GM18498 (cell line): ENCODE measurements at regions not wholly inside any gene's neighbourhood (a gene's known extent, or its start where the extent isn't known, plus 50 kb on each side); places are given as distances from the start of the nearest gene placed in this dataset.
A peak's percentile ranks its signal among the peaks of the same experiment; 100 is the strongest.

Experiments
- ATAC-seq: cut with Tn5 transposase; IDR thresholded peaks from one replicate; pipeline ENCODE4 v1.9.1; 2021; ENCODE audit warnings: mild to moderate bottlenecking, moderate library complexity; ENCODE audit not compliant: unreplicated experiment

DNA sequence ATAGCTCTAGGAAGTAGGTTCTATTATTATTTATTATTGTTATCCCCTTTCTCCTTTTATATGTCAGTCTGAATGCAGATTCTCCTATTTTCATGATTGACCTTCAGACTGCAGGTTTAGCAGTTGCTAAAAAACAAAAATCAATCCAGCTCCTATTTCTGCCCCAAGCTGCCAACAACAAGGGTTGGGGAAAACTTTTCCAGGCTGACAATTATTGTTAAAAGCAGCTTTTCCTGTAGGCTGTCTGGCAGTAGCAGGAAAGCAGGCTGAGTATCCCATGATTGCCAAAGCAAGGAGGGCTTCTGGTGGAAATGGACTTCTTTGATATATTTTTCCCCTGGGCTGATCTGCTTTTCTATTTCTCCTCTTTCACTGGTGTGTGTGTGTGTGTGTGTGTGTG lies 78.0 kb upstream of the CTLA4 start:
- ATAC-seq = no peak

DNA sequence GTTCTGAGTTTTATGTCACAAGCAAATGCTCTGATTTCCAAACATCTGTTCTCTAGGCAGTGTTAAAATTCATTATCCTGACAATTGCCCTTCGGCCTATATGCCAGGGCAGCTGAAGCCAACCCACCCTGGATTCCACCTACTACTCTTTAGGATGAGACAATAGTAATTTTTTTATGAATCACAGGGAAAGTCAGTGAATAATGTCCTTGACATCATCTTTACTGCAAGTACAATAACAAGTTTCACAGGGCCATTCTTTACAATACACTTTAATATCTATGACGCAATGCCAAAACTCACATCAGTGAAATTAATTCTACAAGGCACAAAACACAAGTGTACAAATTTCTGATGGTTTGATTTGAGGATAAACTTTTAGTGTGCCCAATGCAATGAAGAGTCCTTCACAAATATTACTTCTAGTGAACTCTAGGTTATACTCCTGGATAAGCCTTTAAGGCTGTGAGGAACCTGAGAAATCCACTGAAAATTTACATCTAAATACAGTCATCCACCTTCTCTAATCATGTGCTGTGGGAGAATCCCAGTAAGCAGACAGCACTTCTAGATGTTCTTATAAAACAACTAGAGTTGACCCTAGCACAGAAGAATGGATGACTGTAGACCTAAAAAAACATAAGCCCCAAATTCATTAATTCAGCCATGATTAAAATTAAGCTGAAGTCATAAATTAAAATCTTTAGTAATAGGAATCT lies 77.3 kb upstream of the CTLA4 start:
- no peak for ATAC-seq

DNA sequence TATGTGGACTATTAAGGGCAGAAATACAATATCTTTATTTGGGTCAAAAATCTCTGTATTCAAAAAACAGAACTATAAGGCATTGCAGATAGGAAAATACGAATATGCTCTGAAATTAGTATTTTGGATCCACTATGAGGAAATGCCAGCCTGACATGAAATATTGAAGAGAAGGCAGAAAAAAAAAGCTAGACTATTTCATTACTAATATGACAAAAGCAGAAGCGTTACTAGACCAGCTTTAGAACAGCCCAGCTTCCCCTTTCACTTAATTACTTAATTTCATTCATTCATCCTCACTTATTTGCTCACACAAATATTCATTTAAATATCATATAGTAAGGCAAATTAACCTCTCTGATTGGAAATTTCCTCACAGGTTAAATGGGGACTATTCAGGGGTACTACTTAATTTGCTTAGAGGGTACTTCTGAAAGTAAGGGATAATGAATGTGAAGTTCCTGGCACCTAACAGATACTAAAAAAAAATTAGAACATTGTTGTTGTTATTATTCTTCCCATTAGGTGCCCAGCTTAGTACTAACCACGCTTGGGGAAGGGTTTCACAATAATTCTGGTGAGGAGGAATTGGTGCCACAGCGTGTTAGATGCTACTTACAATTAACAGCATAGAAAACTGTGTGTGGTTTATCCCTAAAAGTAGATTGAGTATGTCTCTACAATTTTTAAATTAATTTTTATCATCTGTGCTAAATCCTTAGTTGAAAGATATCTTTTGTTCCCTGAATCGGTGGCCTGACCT lies 71.1 kb upstream of the CTLA4 start:
- ATAC-seq = no peak

DNA sequence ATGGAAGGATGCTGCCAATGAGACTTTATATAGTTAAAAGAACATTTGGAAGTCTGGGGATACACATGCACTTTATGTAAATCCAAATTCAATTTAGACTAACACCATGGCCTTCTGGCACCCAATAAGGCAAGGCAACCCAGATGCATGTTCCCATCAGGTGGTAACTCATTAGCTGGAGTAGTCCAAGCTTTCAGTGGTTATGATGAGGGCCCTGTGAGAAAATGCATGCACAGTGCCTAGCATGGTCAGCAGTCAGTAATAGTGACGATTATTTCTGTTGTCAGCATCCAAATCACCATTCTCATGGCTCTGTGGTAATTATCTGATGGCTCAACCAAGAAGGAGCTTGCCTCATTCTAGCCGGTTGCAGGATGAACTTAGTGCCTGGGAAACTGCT lies 70.3 kb upstream of the CTLA4 start:
- ATAC-seq = no peak

DNA sequence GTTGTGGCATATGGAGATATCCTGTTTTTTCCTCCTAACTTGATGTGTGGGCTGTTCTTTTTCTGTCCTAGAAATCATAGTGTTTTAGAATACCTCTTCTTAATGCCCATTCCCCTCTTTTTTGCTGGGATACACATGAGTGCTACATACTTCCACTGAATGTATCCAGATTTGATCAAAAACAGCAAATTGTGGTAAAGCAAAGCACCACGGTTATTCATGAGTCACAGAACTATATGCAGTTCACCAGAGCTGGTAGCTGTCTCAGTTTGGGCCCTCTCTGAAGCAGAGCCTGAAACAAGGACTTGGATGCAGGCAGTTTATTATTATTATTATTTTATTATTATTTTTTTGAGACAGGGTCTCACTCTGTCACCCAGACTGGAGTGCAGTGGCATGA lies 69.9 kb upstream of the CTLA4 start:
- ATAC-seq = no peak

DNA sequence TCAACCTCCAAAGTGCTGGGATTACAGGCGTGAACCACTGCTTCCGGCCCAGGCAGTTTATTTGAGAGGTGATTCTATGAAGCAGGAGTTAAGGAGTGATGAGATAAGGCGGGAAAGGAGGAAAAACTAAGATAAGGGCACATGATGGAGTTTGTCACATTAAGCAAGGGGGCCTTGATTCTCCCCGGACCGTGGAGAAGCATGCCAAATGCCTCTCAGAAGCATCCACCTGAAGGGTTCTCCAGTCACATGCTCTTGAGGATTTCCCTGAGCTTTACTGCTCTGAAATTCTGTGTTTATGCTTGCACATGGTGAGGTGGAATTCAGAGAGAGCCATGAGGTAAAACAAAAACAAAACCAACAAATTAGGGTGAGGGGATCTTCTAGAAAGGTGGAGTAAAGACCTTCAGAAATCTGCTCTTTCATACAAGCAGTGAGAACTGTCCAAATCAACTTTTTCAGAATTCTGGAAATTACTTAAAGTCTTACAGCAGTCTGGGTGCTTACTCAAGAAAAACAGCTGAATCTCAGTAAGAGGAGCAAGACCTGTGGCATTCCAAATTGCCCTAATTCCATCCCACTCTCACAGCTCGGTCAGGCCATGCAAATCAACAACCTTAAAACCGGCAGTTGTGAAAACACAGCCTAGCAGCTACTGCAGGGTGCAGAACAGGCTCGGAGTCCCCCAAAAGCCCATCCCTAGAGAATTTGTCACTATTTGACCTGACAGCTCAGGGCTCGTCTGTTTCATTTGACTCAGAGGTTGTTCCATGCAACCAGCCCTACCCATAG lies 69.1 kb upstream of the CTLA4 start:
- no peak for ATAC-seq

DNA sequence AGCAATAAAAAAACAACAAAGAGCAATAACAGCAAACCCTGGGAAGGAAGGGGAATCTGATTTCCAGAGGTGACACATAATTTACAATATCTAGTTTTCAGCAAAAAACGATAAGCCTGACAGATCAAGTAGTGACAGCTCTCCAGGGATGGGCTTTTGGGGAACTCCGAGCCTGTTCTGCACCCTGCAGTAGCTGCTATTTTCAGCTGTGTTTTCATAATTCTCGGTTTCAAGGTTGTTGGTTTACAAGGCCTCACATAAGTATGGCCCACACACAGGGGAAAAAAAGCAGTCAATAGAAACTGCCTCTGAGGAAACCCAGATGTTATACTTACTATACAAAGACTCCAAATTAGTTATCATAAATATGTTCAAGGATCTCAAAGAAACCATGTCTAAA lies 67.7 kb upstream of the CTLA4 start:
- peak; percentile 89 for ATAC-seq

DNA sequence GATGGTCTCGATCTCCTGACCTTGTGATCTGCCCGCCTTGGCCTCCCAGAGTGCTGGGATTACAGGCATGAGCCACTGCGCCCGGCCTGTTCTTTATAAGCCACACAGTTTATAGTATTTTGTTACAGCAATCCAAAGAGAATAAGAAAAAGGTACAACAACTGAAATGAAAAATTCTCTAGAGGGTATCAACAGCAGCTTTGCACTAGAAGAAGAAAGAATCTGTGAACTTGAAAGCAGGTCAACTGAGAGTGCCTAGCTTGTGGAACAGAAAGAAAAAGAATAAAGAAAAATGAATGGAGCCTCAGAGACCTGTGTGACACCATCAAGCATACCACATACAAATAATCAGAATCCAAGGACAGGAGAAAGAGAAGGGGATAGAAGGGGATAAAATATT lies 66.8 kb upstream of the CTLA4 start:
- no peak for ATAC-seq

DNA sequence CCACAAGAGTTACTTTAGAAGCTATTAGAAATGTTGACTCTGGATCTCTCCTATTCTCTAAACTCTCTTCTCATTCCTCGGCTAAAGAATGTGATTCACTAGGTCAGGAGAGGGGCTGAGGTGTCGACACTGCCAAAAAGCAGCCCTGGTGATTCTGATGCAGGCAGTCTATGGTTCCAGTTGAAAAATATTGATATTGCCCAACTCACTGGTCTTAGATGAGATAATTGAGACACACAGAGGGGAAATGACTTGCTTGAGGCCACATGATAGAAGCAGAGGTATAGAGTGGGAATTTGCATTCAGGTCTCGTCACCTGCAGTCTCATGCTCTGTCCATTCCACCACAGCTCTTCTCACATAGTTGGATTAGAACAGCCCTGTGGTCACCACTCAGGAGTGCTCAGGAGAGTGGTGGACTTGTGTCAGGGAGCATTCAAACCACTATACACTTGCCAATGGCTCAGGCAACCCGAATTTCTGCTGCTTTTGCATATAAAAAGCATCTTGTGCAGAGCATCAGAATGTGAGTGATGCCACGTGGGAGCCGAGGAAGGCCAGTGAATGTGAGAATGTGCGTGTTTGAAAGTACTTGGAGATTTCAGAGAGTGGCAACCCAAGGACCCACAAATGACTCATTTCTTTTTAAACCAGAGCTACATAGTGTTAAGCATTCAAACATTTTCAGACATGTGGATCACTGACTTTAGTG lies 65.1 kb upstream of the CTLA4 start:
- ATAC-seq = no peak

DNA sequence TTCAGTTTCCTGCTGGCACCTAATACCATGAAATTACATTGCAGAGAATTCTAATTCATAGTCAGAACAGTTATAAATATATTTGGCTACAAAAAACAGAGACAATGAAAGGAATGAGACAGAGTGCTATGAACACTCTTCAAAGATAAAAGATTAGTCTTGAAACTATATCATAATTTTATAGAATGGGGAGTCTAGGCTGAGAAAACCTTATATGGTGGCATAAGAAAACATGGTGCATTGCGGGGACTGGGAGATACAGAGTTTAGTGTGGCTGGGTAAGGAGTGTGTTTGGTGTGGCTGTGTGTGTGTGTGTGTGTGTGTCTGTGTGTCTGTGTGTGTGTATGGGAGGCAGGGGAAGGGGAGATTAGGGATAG lies 64.5 kb upstream of the CTLA4 start:
- no peak for ATAC-seq

DNA sequence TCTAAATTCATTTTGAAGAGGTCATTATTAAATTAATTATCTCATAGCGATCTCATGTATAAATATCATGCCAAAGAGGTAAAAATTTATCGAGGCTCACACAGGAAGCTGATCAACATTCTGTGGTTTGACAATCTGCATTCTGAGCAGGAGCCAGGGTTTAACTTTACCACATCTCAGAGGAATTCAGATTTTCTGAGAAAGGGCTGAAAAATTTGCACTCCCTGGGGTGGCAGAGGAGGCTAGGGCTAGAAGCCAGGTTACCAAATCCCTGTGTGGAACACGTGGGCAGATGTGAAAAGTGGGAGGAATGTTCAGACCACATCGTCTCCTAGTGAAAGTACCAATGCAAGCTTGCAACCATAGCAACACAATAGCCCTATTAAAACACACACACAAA lies 63.5 kb upstream of the CTLA4 start:
- no peak for ATAC-seq

DNA sequence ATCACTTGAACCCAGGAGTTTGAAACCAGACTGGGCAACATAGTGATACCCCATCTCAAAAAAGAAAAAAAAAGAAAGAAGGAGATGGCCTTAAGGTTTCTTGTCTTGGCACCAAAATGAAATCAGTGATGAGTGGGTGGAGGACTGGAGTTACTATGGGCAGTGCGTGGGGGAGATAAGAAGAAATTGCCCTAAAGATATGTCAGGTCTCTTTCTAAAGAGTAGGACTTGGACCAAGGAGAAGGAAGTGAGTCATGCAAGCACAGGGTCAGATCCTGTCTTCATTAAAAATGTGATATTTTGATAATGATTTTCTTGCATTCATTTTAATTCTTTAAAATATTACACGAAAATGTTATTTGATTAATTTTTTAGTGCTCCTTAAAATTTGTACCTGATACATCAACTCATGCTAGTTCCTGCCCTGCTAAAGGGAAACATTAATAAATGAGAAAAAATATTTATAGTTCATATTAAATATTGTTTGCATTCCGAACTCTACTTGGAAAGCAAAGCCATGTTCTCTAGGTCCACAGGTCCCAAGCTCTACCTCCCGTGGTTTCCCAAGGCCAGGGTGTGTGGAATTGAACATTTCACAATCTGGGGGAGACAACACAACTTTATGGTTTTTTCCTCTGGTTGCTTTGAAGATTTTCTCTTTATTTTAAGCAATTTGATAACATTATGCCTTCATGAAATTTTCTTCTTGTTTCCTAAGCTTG lies 62.6 kb upstream of the CTLA4 start:
- no peak for ATAC-seq

DNA sequence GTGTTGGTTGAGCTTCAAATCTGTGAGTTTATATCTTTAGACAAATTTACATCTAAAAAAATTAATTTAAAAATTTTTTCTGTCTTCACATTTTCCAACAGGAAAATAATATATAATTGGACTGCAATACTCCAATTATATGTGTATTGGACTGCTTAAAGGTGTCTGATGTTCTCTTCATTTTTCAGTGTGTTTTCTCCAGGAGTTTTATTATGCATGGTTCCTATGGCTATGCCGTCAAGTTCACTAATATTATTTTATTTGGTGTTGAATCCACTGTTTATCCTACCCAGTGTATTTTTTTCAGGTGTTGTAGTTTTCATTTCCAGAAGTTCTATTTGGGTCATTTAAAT lies 62.1 kb upstream of the CTLA4 start:
- ATAC-seq = no peak

DNA sequence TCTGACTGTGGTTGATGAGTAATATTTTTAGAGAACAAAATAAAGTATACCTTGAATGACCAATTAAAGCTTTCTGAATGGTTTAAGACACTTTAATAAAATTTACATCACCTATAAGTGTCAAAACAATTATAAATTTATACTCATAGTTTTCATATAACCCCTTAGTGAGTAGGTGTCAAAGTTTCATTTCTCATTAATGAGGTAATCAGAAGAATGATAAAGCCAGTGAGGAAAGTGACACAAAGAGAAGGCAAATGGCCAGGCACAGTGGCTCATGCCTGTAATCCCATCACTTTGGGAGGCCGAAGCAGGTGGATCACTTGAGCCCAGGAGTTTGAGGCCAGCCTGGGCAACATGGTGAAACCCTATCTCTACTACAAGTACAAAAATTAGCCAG lies 60.8 kb upstream of the CTLA4 start:
- no peak for ATAC-seq

DNA sequence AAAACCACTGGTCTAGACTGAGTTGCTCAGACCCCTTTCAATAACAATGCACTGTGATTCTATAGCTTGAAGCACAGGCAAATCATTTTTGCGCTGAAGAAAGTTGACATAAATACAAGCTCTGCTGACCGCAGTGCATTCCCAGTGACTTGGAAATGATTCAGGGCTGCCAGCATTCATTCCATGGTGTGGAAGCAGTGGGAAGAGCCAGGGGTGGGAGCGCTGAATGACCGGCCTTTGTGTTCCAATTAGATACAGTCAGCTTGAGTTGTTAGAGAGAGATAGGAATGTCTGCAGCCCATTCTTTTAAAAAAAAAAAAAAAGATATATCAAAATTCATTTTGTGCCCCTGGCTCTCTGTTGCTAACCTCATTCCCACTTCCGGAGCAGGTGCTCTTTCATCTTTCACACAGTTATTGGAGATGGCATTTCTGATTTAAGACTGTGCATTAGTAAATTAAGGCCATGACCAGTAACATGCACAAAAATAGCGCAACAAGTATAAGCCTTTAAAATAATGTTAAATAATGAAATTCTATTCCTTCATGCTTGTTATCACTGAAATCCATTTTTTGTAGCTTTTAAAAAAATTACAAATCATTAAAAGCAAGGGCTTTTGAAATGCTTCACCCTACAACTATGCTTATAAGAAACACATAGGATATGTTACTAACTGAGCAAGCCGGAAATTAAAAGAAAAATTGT lies 59.4 kb upstream of the CTLA4 start:
- ATAC-seq = no peak

DNA sequence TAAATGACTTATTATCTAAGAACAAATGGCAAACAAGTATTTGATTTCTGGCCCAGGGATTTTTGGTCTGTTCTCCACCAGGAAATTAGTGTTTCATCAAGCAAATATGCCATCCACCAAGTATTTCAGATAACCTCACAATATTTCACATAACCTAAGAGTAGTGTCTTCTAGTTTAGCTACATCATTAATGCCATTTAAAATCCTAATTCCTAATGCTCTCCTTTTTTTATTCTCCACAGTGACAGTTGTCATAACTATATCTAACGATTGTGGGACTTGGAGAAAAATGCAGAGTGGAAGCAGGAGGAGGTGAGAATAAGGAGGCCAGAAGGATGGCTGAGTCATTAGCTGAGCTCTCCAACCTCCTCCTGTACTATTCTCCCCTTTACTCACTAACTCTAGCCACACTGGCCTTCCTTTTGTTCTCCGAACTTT lies 58.5 kb upstream of the CTLA4 start:
- no peak for ATAC-seq

DNA sequence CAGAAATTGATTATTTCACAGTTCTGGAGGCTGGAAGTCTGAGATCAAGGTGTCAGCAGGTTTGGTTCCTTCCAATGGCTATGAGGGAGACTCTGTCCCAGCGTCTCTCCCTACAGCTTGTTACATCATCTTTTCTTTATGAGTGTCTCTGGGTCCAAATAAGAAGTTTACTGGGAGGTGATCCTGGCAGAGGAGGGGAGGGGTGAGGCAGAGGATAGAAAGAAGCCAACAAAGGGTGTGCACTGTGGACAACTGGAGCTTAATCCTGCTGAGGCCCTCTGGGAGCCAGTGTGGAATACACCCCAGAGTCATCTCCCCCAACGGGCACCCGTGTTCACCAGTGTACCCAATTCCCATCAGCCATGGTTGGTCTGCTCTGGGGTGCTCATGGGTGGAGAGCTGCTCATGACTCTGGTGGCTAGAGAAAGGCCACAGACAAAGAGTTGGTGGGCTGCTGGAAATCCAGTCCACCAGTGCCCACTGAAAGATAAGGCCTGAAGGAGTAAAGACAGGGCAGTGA lies 57.5 kb upstream of the CTLA4 start:
- ATAC-seq = no peak

DNA sequence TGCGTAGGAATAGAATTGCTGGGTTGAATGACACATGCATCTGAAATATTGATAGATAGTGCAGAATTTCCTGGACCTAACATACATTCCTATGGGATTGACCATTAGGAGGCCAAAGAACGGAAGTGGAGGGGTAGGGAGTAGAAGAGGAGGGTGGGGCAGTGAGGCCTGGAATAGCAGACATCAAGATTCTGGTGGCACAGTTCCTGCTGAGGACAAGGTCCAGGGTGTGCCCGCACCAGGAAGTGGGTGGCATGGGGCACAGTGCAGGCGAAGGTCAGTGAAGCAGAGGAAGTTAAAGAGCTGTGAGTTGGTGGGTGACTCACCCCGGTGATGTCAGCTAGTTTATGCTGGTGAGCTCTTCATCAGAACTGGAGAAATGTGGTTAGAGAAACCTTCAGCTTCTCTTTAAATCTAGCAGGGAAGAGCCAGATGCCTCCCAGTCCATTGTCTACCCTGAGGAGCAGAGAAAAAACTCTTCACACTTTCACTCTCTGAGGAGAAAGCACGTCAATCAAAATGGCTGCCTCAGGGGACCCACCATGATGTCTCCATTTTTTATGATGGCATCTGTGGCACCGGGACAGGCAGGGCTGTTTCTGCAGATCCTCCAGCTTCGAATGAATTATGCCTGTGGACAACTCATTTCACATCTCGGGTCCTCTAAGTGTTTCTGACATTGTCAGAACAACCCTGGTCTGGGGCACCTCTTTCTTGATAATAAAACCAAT lies 55.9 kb upstream of the CTLA4 start:
- peak; percentile 84 for ATAC-seq
